ENCODE measurements at regions not wholly inside any gene's neighbourhood (a gene's known extent, or its start where the extent isn't known, plus 50 kb on each side); places are given as distances from the start of the nearest gene placed in this dataset.

DNA sequence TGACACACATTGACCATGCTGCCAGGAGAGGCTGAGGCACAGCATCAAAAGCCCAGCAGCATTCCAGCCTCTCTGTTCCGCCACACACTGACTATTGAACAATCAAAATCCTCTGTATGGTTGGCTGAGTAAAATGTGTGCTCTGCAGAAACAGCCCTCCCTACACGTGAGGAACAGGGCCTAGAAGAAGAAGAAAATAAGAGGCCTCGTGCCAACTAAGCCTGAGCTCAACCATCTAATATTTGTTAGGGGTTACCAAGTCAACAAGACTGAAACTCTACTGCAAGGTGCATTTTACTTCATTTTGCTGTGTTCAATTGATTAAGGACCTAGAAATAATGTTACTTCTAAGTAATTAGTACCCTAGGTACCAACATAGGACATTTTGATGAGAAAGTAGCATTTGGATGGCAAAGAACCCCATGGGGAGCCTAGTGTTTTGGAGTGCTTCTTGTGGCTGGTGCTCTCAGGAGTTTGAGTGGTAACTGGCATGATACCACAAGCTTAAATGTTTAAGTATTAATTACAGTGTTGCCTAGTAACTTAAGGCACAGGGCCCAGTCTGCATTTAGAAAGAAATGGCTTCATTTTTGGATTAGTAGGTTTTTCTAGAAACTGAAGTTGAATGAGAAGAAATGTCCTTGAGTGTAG is 146.6 kb upstream of the PLN start:
- WGBS (ENCODE audit: insufficient coverage, low coverage, missing lambda C conversion rate): 9% methylated on average over 3 of the region's 3 CpGs
- Histone ChIP-seq H3K4me3 (no peak overlapping the region), H3K4me1 (replicated peaks in 1 of 2; ENCODE audit: control insufficient read depth in 2 of 2, insufficient read depth in 2 of 2, low read length in 2 of 2) (no peaks in the 10 kb centered on the region), H3K9ac (ENCODE audit: insufficient read depth in 1 of 2, low read depth in 2 of 2, low read length in 2 of 2) (no peak overlapping the region), H3K9me1 (ENCODE audit: control insufficient read depth, insufficient read depth, low read length) (no peaks in the 10 kb centered on the region), H3K4me2 (ENCODE audit: insufficient read depth, low read length) (no peak overlapping the region), H4K20me1 (replicated peaks; ENCODE audit: control insufficient read depth, insufficient read depth, low read length) (no peaks in the 10 kb centered on the region), H3K9me3 (replicated peaks; ENCODE audit: control insufficient read depth, insufficient read depth, low read depth, low read length) (no peaks in the 10 kb centered on the region), H3K27me3 (ENCODE audit: control insufficient read depth in 2 of 2, insufficient read depth in 2 of 2, low read length in 2 of 2) (no peaks in the 10 kb centered on the region; a peak in 1 of 5 replicates), H2AFZ (ENCODE audit: low read depth, low read length) (no peak overlapping the region), H3K36me3 (ENCODE audit: control insufficient read depth, insufficient read depth, low read length) (no peaks in the 10 kb centered on the region), H3K79me2 (ENCODE audit: control insufficient read depth, insufficient read depth, low read length) (no peaks in the 10 kb centered on the region), H3K27ac (ENCODE audit: extremely low read depth, low read depth, low read length) (no peak overlapping the region)
- ChIA-PET POLR2A (no interaction called here), CTCF (ENCODE audit: low intra/inter-chr PET ratio) (no interaction called here)
- intact Hi-C loops (cut with micrococcal nuclease) (no loop called here), in situ Hi-C loops (cut with MboI) (no loop called here)
- no TSS peak for BruUV-seq (replicated peaks)
- DNase-seq (ENCODE audit: extremely low read depth in 1 of 4, low spot score in 3 of 4) (no peak), FAIRE-seq (no peak), ATAC-seq (no peak)
- TF ChIP-seq UBTF (IDR thresholded peaks at IDR 0.05; ENCODE audit: borderline replicate concordance in 1 of 2, low read depth in 2 of 2, low read length in 2 of 2) (no peak), ZNF197 (CRISPR knock-in tag; IDR thresholded peaks at IDR 0.05; ENCODE audit: low read depth) (no peak), CHD2 (IDR thresholded peaks at IDR 0.05; ENCODE audit: low read depth, low read length) (no peak)
- TF ChIP-seq, protein P1, sequence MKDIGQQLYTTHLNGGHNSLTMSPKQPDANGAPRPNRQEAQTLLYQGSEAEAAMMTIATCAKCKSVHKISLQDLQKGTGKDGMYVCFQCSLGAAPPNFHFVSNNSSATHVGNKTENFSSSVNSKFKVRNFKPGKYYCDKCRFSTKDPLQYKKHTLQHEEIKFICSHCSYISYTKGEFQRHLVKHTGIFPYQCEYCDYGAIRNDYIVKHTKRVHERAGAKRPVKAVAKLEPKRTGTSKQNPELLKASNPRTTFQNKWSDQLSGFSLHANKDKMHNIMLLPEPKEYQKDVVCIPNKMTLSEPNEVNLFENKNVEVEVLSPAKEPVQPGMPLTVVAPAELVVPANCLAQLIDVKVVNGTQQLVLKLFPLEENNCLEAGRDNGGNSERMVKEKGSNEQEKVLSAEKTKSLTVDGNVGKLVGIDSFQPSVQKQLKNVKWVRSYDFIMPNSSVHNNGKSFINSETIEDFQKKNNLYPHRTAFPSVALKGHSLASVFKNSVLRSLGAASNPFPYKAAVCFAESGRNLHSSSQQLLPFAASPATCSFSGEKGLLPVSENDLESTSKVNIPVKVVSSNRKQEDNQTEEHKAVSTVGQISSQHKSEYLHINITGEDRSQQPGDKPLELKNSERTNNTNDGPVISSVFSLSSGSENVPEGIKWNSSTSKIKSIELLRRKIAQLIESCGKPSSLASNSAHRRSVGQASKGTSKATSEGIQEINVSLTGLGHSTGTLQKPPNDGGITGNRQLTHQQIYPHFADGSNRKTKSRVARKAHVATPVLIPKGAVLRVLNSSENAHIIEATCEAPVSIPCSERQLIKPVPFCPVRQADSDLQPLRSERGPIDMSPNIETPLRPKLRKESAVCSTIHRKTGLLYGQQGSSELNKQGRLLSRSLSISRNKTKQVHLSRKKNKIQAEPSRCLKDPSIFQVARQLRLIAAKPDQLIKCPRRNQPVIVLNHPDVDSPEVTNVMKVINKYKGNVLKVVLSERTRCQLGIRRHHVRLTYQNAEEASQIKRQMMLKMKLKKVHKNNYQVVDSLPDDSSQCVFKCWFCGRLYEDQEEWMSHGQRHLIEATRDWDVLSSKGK (CRISPR knock-in tag; IDR thresholded peaks at IDR 0.05): no peak

Measured in K562 (cell line).